B cell (primary cell): ENCODE measurements at regions not wholly inside any gene's neighbourhood (a gene's known extent, or its start where the extent isn't known, plus 50 kb on each side); places are given as distances from the start of the nearest gene placed in this dataset.

Source experiments
- ATAC-seq: fragments of 200-7000 bp; cut with Tn5 transposase; one replicate; pipeline ENCODE4 v1.10.0; 2021; ENCODE audit warnings: low read depth, mild to moderate bottlenecking, moderate number of reproducible peaks, moderate library complexity
- CTCF ChIA-PET: fragments of 350-600 bp; sonication (Branson Sonifier 250); formaldehyde crosslinking; loops from one replicate; lab custom pipeline; 2021; ENCODE audit warnings: antibody characterized with exemption, inconsistent platforms; lab: Charles Lee
- POLR2A ChIA-PET: fragments of 350-600 bp; sonication (Branson Sonifier 250); formaldehyde crosslinking; loops from one replicate; lab custom pipeline; 2021; ENCODE audit warnings: antibody characterized with exemption; lab: Charles Lee
- DNase-seq: peaks from one replicate; pipeline ENCODE4 v3.0.0; 2013
- H2AFZ ChIP-seq: 2 replicates; pipeline ENCODE4 v1.6.1; 2012; ENCODE audit warnings: mild to moderate bottlenecking, low read depth, low read length; ENCODE audit not compliant: insufficient read depth, poor library complexity, severe bottlenecking
- H3K27ac ChIP-seq, 2 donors: 1 replicate in 1 of 2; 2 replicates in 1 of 2; pipeline ENCODE4 v1.5.1; 2012 to 2013; ENCODE audit warnings: low read length in 2 of 2, mild to moderate bottlenecking in 2 of 2, moderate library complexity in 1 of 2
- H3K27me3 ChIP-seq, 4 experiments: fragments of 200-600 bp in 1 of 4; sonication (generic) in 1 of 4; replicated peaks in 1 of 4; 1 replicate in 2 of 4; 2 replicates in 2 of 4; pipeline versions ENCODE4 v1.6.1 to v1.7.0; 2013 to 2016; ENCODE audit warnings: low read length in 3 of 4, mild to moderate bottlenecking in 2 of 4, mixed read lengths in 1 of 4, moderate library complexity in 1 of 4; ENCODE audit not compliant: insufficient read depth in 4 of 4, control insufficient read depth in 3 of 4; ENCODE audit errors: control extremely low read depth in 1 of 4
- H3K36me3 ChIP-seq, 2 experiments: replicated peaks in 1 of 2; 1 replicate in 1 of 2; 2 replicates in 1 of 2; pipeline versions ENCODE4 v1.6.1 to v1.7.1; 2013; ENCODE audit warnings: low read length in 1 of 2; ENCODE audit not compliant: insufficient read depth in 2 of 2, control insufficient read depth in 1 of 2; ENCODE audit errors: control extremely low read depth in 1 of 2, extremely low read depth in 1 of 2
- H3K4me1 ChIP-seq, 2 donors: fragments of 200-600 bp in 1 of 2; sonication (generic) in 1 of 2; 1 replicate in 1 of 2; 2 replicates in 1 of 2; pipeline versions ENCODE4 v1.5.1 to v1.6.1; 2013 to 2017; ENCODE audit warnings: low read length in 2 of 2; ENCODE audit not compliant: control insufficient read depth in 2 of 2, insufficient read depth in 2 of 2
- H3K4me2 ChIP-seq: replicated peaks from 2 replicates; pipeline ENCODE3; 2012; ENCODE audit warnings: mild to moderate bottlenecking, low read depth, low read length; ENCODE audit not compliant: poor library complexity, severe bottlenecking
- H3K4me3 ChIP-seq, 5 experiments: fragments of 200-600 bp in 1 of 5; sonication (generic) in 1 of 5; 1 replicate in 3 of 5; 2 replicates in 2 of 5; pipeline versions ENCODE4 v1.5.1 to v1.7.0; 2011 to 2016; ENCODE audit warnings: low read length in 4 of 5, mild to moderate bottlenecking in 4 of 5, low read depth in 2 of 5, control low read depth in 1 of 5, moderate library complexity in 1 of 5; ENCODE audit not compliant: insufficient read depth in 1 of 5; ENCODE audit errors: control extremely low read depth in 1 of 5, extremely low read depth in 1 of 5
- H3K79me2 ChIP-seq: fragments of 200-600 bp; sonication (generic); one replicate; pipeline ENCODE4 v1.6.0; 2016; ENCODE audit warnings: low read length; ENCODE audit not compliant: control insufficient read depth, insufficient read depth
- H3K9ac ChIP-seq: fragments of 200-600 bp; sonication (generic); 2 replicates; pipeline ENCODE4 v1.6.1; 2017; ENCODE audit warnings: mild to moderate bottlenecking, low read length, moderate library complexity
- H3K9me3 ChIP-seq, 3 donors: one replicate each; pipeline versions ENCODE4 v1.6.1 to v1.7.1; 2013; ENCODE audit warnings: low read length in 2 of 3; ENCODE audit not compliant: control insufficient read depth in 2 of 3, insufficient read depth in 1 of 3; ENCODE audit errors: control extremely low read depth in 1 of 3
- H4K20me1 ChIP-seq: 2 replicates; pipeline ENCODE4 v1.6.0; 2012; ENCODE audit warnings: mild to moderate bottlenecking, low read length; ENCODE audit not compliant: insufficient read depth, control insufficient read depth, poor library complexity, severe bottlenecking
- H3K27ac Mint-ChIP-seq: one replicate; pipeline ENCODE4 v1.8.0; 2021; ENCODE audit warnings: mixed read lengths
- H3K27me3 Mint-ChIP-seq: one replicate; pipeline ENCODE4 v1.8.0; 2021; ENCODE audit warnings: mixed read lengths
- H3K4me1 Mint-ChIP-seq: one replicate; pipeline ENCODE4 v1.8.0; 2021; ENCODE audit warnings: mixed read lengths
- H3K4me3 Mint-ChIP-seq: one replicate; pipeline ENCODE4 v1.8.0; 2021; ENCODE audit warnings: mixed read lengths
- H3K9me3 Mint-ChIP-seq: one replicate; pipeline ENCODE4 v1.8.0; 2022; ENCODE audit warnings: mixed read lengths; ENCODE audit not compliant: insufficient read depth
- CTCF ChIP-seq: fragments of 200-600 bp; IDR thresholded peaks from one replicate; pipeline ENCODE4 v1.8.0; 2022; ENCODE audit warnings: antibody characterized with exemption, mild to moderate bottlenecking
- EZH2 ChIP-seq: IDR thresholded peaks from 2 replicates; pipeline ENCODE4 v1.6.1; 2012; ENCODE audit warnings: borderline replicate concordance, low read depth, mild to moderate bottlenecking, moderate library complexity, low read length; ENCODE audit not compliant: insufficient read depth, poor library complexity, severe bottlenecking
- WGBS: methylation state at CpG from one replicate; pipeline ENCODE4 v1.1.5; 2013; ENCODE audit warnings: missing lambda C conversion rate; ENCODE audit not compliant: insufficient coverage; 5-methylcytosine and 5-hydroxymethylcytosine counted together
- intact Hi-C: fragments of 100-400 bp; cut with micrococcal nuclease; formaldehyde crosslinking; loops from one replicate; pipeline ENCODE4 v1.10.0; 2022

DNA sequence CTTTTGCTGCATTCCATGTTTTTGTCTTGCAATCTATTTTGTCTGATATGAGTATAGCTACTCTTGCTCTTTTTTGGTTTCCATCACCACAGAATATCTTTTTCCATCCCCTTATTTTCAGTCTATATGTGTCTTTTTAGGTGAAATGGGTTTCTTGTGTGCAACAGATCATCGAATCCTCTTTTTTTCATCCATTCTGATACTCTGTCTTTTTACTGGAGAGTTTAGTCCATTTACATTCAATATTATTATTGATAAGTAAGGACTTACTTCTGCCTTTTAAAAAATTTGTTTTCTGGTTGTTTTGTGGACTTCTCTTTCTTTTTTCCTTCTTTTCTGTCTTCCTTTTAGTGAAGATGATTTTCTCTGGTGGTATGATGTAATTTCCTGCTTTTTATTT, 64.6 kb upstream of the CD55 start:
- Histone ChIP-seq H3K4me1 (peaks cover 0 to 1% of the 10 kb centered on the region in 2 donors), H3K27me3 (no peaks in the 10 kb centered on the region), H3K4me3 (no peak overlapping the region), H4K20me1 (no peaks in the 10 kb centered on the region), H3K36me3 (no peaks in the 10 kb centered on the region), H3K27ac (no peak overlapping the region), H3K79me2 (no peaks in the 10 kb centered on the region), H2AFZ (no peak overlapping the region), H3K9me3 (peaks cover 0 to 8% (median 2%) of the 10 kb centered on the region in 3 donors), H3K4me2 (no peak overlapping the region), H3K9ac (no peak overlapping the region)
- DNase-seq, result no peak
- no CpG with 5 or more reads among the region's 1 CpG for WGBS
- CTCF ChIA-PET, result interaction anchor here (0.9 kb wide), 1 partner anchor 148 kb away, joined by 3 read pairs; no protein-coding TSS in a partner anchor
- POLR2A ChIA-PET, result no interaction called here
- H3K27ac Mint-ChIP-seq, result no peak overlapping the region
- intact Hi-C loops, result no loop called here
- H3K27me3 Mint-ChIP-seq, result no peaks in the 10 kb centered on the region
- no peak overlapping the region for H3K4me3 Mint-ChIP-seq
- TF ChIP-seq CTCF, result no peak
- TF ChIP-seq EZH2, result no peak
- no peak for ATAC-seq
- peaks cover 10% of the 10 kb centered on the region for H3K9me3 Mint-ChIP-seq
- H3K4me1 Mint-ChIP-seq, result peaks cover 5% of the 10 kb centered on the region

DNA sequence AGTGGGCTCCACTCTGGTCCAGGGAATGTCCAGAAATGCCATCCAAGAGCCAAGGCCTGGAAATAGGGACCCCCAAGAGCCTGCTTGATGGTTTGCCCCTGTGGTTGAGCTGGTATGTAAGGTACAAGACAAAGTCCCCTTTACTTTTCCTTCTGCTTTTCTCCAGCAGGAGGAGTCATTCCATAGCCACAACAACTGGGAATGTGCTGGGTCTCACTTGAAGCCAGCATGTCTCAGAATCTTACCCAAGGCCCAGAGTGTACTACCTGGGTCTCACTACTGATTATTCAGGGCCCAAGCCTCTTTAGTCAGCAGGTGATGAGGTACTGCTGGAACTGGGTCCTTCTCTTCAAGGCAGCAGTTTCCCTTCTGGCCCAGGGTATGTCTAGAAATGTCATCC, 62.1 kb upstream of the CD55 start:
- no peak overlapping the region for H3K9ac ChIP-seq
- H3K9me3 ChIP-seq, result peaks cover 0 to 8% (median 2%) of the 10 kb centered on the region in 3 donors
- CTCF ChIA-PET, result interaction anchor here (0.9 to 1.6 kb wide), 3 partner anchors 77 to 239 kb away, joined by 3 to 5 read pairs (median 3); no protein-coding TSS in a partner anchor
- TF ChIP-seq EZH2 (no peak), CTCF (no peak)
- no peak for DNase-seq
- H4K20me1 ChIP-seq, result no peaks in the 10 kb centered on the region
- H3K27ac ChIP-seq, result no peak overlapping the region
- peaks cover 6% of the 10 kb centered on the region for H3K9me3 Mint-ChIP-seq
- intact Hi-C loops, result no loop called here
- H3K27me3 ChIP-seq, result no peaks in the 10 kb centered on the region
- H3K4me3 ChIP-seq, result no peak overlapping the region
- POLR2A ChIA-PET, result no interaction called here
- no peaks in the 10 kb centered on the region for H3K36me3 ChIP-seq
- H3K4me3 Mint-ChIP-seq, result no peak overlapping the region
- H3K27me3 Mint-ChIP-seq, result no peaks in the 10 kb centered on the region
- peaks cover 10 to 12% of the 10 kb centered on the region in 2 donors for H3K4me1 ChIP-seq
- no peak for ATAC-seq
- no peak overlapping the region for H2AFZ ChIP-seq
- no peak overlapping the region for H3K27ac Mint-ChIP-seq
- no peak overlapping the region for H3K4me2 ChIP-seq
- peaks cover 20% of the 10 kb centered on the region for H3K4me1 Mint-ChIP-seq
- no peaks in the 10 kb centered on the region for H3K79me2 ChIP-seq
